ENCODE measurements at regions not wholly inside any gene's neighbourhood (a gene's known extent, or its start where the extent isn't known, plus 50 kb on each side); places are given as distances from the start of the nearest gene placed in this dataset.

DNA sequence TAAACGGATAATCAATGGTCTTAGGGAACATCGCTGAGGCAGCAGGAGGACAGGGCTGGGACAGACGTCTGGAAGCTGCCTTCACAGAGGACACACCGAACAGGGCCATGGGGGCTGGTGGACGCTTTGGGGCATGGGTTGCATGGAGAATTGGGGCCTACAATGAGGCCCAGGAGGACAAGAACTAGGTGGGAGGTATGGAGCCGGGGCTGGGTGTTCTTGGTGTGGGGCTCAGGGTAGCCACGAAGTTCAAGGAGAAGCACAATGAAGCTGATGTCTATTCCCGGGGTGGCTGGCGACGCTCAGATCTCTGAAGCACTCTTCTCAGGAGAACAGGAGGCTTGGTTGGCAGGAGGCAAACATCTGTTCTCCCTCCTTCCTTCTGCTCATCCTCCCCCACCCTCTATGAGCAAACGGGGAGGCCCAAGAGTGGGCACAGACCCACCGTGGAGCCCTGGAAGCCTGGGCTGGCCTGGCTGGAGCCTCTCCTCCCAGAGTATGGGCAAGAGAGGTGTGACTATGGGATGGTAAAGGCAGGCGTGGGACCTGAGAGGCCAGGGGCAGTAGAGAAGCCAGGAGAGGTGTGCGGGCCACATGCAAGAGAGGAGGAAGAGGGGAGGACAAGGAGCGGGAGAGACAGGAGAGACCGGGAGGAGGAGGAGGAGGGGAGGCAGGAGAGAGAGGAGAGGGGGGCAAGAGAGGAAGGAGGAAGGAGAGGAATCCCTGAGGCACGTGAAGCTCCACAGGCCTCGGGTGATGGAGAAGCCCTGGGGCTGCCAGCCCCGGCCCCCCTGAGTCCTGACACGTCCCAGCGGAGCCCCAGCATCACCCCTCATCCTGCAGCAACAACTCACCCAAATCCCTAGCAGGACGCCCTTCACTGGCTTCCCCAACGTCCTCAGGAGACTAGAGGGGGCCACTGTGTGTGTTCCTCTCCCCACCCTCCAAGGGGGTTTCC lies 159.1 kb downstream of the OLFM1 start:
- Histone ChIP-seq H3K4me1 (peaks cover 0 to 7% of the 10 kb centered on the region in 2 donors), H3K4me3 (no peak overlapping the region), H3K27me3 (peaks cover 0 to 80% of the 10 kb centered on the region in 2 donors), H3K9me3 (no peaks in the 10 kb centered on the region), H3K27ac (no peak overlapping the region), H3K36me3 (no peaks in the 10 kb centered on the region)
- TF ChIP-seq, protein P1, sequence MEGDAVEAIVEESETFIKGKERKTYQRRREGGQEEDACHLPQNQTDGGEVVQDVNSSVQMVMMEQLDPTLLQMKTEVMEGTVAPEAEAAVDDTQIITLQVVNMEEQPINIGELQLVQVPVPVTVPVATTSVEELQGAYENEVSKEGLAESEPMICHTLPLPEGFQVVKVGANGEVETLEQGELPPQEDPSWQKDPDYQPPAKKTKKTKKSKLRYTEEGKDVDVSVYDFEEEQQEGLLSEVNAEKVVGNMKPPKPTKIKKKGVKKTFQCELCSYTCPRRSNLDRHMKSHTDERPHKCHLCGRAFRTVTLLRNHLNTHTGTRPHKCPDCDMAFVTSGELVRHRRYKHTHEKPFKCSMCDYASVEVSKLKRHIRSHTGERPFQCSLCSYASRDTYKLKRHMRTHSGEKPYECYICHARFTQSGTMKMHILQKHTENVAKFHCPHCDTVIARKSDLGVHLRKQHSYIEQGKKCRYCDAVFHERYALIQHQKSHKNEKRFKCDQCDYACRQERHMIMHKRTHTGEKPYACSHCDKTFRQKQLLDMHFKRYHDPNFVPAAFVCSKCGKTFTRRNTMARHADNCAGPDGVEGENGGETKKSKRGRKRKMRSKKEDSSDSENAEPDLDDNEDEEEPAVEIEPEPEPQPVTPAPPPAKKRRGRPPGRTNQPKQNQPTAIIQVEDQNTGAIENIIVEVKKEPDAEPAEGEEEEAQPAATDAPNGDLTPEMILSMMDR (IDR thresholded peaks at IDR 0.05): no peak
- TF ChIP-seq POLR2AphosphoS5 (IDR thresholded peaks at IDR 0.05): no peak
- no peak for TF ChIP-seq POLR2A (IDR thresholded peaks at IDR 0.05)
- intact Hi-C loops (cut with DNase I; ENCODE audit: low total_unique reads): no loop called here
- DNase-seq (ENCODE audit: low spot score in 2 of 2): no peak

DNA sequence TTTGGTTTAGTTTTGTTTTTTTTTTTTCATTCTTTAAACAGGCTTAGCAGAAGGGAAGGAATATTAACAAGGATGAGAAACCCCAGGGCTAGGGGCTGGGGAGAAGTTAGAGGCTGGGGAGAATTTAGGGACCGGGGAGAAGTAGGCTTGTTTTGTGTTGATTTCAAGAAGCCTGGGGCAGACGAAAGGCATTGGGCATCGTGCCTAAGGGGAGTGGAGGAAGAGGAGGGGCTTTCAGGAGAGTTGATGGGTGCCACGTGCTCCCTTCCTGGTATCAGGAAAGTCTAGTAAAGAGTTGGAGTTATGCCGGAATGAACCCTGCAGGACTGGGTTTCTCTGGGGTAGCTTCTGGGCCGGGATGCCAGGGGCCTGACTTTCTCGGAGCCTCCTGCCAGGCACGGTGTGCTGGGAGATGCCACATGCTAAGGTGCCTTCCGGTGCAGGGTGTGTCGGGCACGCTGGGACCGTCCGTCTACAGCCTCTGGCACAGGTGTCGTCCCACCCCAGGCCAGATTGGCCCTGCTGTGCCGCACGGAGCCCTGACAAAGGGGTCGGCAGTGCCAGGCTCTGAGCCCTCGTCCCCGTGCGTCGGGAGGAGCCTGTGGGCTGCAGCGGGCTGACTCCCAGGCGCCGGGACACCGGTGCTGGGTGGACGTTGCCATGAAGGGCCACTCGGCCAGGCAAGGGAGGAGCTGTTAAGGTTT lies 159.9 kb downstream of the OLFM1 start:
- intact Hi-C loops (cut with DNase I; ENCODE audit: low total_unique reads): no loop called here
- no peak overlapping the region for H3K4me3 ChIP-seq
- H3K4me1 ChIP-seq: peaks cover 0 to 7% of the 10 kb centered on the region in 2 donors
- no peaks in the 10 kb centered on the region for H3K9me3 ChIP-seq
- no peaks in the 10 kb centered on the region for H3K36me3 ChIP-seq
- peaks cover 0 to 71% of the 10 kb centered on the region in 2 donors for H3K27me3 ChIP-seq
- TF ChIP-seq POLR2A (IDR thresholded peaks at IDR 0.05) (no peak), POLR2AphosphoS5 (IDR thresholded peaks at IDR 0.05) (no peak)
- TF ChIP-seq, protein P1 (IDR thresholded peaks at IDR 0.05): no peak
- no peak overlapping the region for H3K27ac ChIP-seq
- no peak for DNase-seq (ENCODE audit: low spot score in 2 of 2)

DNA sequence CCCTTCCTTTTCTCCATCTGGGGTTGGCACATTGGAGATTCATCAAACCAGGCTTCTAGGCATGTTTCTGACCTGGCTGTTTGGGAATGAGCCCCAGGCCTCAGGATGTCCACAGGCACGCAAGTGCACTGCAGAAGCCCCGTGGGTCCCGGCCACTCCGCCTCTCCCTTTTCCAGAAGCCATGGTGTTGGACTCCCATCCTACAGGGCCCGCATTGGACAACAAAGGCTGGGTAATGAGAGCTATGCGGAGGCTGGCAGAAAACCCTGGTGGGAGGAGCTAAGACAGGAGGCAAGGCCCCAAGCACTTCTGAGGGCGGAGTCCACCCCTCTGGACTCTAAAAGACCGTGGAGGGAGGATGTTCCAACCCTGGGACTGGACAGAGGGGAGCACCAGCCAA lies 160.6 kb downstream of the OLFM1 start:
- H3K36me3 ChIP-seq: no peaks in the 10 kb centered on the region
- H3K9me3 ChIP-seq: no peaks in the 10 kb centered on the region
- H3K27ac ChIP-seq: no peak overlapping the region
- peaks cover 0 to 7% of the 10 kb centered on the region in 2 donors for H3K4me1 ChIP-seq
- H3K27me3 ChIP-seq: peaks cover 0 to 64% of the 10 kb centered on the region in 2 donors
- no peak overlapping the region for H3K4me3 ChIP-seq
- intact Hi-C loops (cut with DNase I; ENCODE audit: low total_unique reads): no loop called here
- TF ChIP-seq, protein P1 (IDR thresholded peaks at IDR 0.05): no peak
- TF ChIP-seq POLR2A (IDR thresholded peaks at IDR 0.05) (no peak), POLR2AphosphoS5 (IDR thresholded peaks at IDR 0.05) (no peak)
- no peak for DNase-seq (ENCODE audit: low spot score in 2 of 2)

DNA sequence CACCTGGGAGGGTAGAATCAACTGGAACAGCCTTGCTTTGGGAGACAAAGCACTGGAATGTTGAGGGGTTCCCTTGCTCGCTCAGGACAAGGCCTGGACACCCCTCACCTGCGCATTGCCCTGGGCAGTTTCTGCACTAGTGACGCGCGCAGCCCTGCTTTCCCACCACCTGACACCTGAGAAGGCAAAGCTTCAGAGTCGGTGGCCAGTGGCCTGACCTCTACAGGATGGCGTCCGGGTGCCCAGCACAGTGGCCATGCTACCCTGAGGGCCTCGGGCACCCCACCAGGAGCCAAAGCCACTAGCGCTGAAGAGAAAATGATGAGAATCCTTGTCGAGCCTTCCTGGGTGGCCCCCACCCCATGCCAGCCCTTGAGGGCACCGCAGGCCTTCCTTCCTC lies 161.3 kb downstream of the OLFM1 start:
- no peaks in the 10 kb centered on the region for H3K9me3 ChIP-seq

More for the DNA sequence above, 161.3 kb downstream of the OLFM1 start:
- H3K4me1 ChIP-seq: peaks cover 0 to 7% of the 10 kb centered on the region in 2 donors
- no peak for DNase-seq (ENCODE audit: low spot score in 2 of 2)
- no peak overlapping the region for H3K27ac ChIP-seq
- H3K27me3 ChIP-seq: peaks cover 0 to 58% of the 10 kb centered on the region in 2 donors
- no peaks in the 10 kb centered on the region for H3K36me3 ChIP-seq
- no peak overlapping the region for H3K4me3 ChIP-seq
- TF ChIP-seq, protein P1 (IDR thresholded peaks at IDR 0.05): no peak
- TF ChIP-seq POLR2AphosphoS5 (IDR thresholded peaks at IDR 0.05): no peak
- no peak for TF ChIP-seq POLR2A (IDR thresholded peaks at IDR 0.05)
- intact Hi-C loops (cut with DNase I; ENCODE audit: low total_unique reads): no loop called here

All from breast epithelium (tissue), 4 donors.